GM20000 (cell line): ENCODE measurements at regions not wholly inside any gene's neighbourhood (a gene's known extent, or its start where the extent isn't known, plus 50 kb on each side); places are given as distances from the start of the nearest gene placed in this dataset.

Experiments
- DNase-seq: peaks from one replicate; pipeline ENCODE4 v3.0.0; 2012; ENCODE audit warnings: low spot score
- CTCF ChIP-seq: IDR thresholded peaks from 2 replicates; pipeline ENCODE4 v1.5.1; 2012; ENCODE audit warnings: mild to moderate bottlenecking, control low read depth; ENCODE audit errors: extremely low read depth, missing control alignments

- TF ChIP-seq CTCF = no peak
- DNase-seq = no peak
These were observed 228.8 kb downstream of the SEC14L1 start for GRCh38 chr17:77369544-77369971.

- DNase-seq = no peak
- TF ChIP-seq CTCF = no peak
These were observed 229.8 kb downstream of the SEC14L1 start for GRCh38 chr17:77370586-77370985.

GRCh38 chr17:77371117-77371887 lies 230.5 kb downstream of the SEC14L1 start:
- no peak for TF ChIP-seq CTCF
- no peak for DNase-seq

- no peak for TF ChIP-seq CTCF
- DNase-seq = no peak
These were observed 231.2 kb downstream of the SEC14L1 start for GRCh38 chr17:77371888-77372443.

GRCh38 chr17:77372444-77373298 lies 231.9 kb downstream of the SEC14L1 start:
- peak; percentile 92 for DNase-seq
- no peak for TF ChIP-seq CTCF

- DNase-seq = peak; percentile 70
- no peak for TF ChIP-seq CTCF
These were observed 232.8 kb downstream of the SEC14L1 start for GRCh38 chr17:77373299-77374169.
